ENCODE measurements at regions not wholly inside any gene's neighbourhood (a gene's known extent, or its start where the extent isn't known, plus 50 kb on each side); places are given as distances from the start of the nearest gene placed in this dataset.

- no peak for DNase-seq
These were observed 1152.9 kb upstream of the CDH6 start for GRCh38 chr5:30040488-30041118.

GRCh38 chr5:30039379-30039778, 1154.1 kb upstream of the CDH6 start:
- DNase-seq = no peak

- no peak for DNase-seq
These were observed 1158.6 kb upstream of the CDH6 start for GRCh38 chr5:30034870-30035269.

GRCh38 chr5:30030101-30030500, 1163.4 kb upstream of the CDH6 start:
- no peak for DNase-seq

- DNase-seq = no peak
These were observed 1191.7 kb upstream of the CDH6 start for GRCh38 chr5:30001826-30002225.

DNA sequence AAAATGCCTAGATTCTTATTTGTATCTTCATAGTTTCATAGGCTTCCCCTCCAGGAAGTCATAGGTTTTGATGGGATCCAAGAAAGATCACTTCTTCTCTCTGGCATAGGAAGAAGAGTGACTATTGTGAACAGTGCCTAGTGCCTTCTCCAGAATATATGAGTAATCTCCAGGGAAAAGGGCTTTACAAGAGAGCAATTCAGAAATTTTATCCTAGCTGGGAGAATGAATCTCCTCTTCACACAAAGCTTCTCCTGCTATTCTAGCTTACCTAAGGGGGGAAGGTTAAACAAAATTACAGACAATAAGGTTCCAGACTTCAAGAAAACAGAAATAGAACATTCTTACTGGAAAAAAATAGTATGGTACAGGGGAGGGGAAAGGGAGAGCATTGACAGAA, 1193.3 kb upstream of the CDH6 start:
- DNase-seq = no peak

DNA sequence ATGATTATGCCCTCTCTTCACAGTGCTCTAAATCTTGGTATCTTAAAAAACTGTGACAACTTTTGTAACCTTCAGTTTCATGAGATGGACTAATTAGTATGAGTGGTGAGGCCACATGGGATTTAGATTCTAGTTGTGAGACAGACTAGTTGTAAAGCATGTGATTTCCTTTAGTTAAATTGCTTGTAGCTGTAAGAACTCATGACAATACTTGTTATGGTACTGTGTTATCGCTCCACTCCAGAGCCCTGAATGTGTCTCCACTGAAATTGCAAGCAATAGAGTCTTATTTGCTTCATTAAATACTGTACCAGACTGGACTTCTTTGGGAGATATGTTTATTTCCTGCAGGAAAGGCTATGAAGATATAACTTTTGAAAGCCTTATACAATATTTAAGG, 1198.3 kb upstream of the CDH6 start:
- DNase-seq = no peak

GRCh38 chr5:29994519-29994918, 1199.0 kb upstream of the CDH6 start:
- no peak for DNase-seq

GRCh38 chr5:29993286-29993685, 1200.2 kb upstream of the CDH6 start:
- DNase-seq = no peak

GRCh38 chr5:29992248-29992647, 1201.2 kb upstream of the CDH6 start:
- DNase-seq = no peak

- no peak for DNase-seq
These were observed 1202.8 kb upstream of the CDH6 start for GRCh38 chr5:29990681-29991080.

DNA sequence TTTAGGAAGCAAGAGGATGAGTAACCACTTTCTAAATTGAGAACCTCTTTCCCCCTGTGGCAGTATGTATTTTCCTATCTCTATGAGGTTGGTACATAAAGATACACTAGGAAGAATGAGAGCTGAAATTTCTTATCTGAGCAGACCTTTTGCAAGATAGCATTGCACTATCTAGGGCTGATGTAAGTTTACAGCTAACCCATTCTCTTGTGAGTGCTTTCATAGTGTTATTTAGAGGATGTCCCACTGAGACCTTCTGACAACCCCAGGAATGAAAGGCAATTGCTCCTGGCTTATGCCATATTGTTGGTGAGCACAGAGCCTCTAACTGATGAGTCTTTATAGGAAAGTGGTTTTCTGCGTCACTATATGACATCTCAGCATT, 1209.3 kb upstream of the CDH6 start:
- no peak for DNase-seq

DNA sequence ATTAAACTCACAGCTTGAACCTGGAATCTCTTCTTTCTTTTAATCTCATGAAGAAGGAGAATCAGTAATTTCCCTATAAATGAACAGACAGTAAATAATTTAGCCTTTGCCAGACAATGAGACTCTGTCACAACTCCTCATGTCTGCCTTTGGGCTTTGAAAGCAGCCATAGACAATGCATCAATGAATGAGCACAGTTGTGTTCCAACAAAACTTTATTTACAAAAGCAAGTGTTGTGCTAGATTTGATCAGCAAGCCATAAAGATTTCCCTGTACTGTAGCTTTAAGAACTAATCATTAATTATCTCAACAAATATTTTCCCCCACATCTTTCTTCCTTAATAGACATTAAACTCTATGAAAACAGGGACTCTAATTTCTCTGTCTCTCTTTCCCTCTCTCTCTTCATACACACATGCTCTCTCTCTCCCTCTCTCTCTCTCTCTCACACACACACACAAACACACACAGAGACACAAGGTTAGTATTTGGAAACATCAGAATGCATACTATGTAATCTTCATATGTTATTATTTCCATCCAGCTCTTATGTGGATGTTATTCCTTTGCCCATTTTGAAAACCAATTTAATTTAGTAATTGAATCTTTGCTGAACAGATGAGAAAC, 1209.8 kb upstream of the CDH6 start:
- DNase-seq = no peak

GRCh38 chr5:29982457-29982856, 1211.0 kb upstream of the CDH6 start:
- DNase-seq = no peak

GRCh38 chr5:29972597-29972996, 1220.9 kb upstream of the CDH6 start:
- no peak for DNase-seq

GRCh38 chr5:29963956-29964355, 1229.5 kb upstream of the CDH6 start:
- no peak for DNase-seq

GRCh38 chr5:29960323-29960722, 1233.2 kb upstream of the CDH6 start:
- no peak for DNase-seq

- no peak for DNase-seq
These were observed 1242.9 kb upstream of the CDH6 start for GRCh38 chr5:29950416-29951145.

DNA sequence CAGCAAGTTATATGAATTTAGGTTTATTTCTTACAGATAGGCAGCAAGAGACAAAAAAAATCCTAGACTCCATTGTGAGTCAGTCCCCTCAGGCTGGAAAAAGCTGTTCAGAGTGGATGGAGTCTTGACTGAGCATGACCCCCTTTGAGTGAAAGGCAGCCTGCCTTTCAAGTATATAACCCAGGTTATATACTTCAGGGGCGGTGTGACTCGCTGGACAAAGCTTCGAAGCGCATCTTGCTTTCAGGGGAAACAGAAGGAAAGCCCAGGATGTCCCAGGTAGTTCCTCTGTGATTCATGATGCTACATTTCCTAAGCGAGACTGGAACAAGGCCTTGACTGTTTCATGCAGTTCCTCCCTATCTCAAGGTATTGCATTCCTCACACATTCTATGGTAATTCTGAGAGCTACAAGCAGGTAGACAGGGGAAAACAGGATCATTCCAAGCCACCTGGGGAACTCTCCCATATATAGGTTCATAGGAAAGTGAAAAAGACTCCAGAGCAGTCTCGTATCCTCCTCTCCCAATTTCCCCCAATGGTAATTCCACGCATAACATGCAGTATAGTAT, 1244.1 kb upstream of the CDH6 start:
- no peak for DNase-seq

GRCh38 chr5:29944327-29944726, 1249.2 kb upstream of the CDH6 start:
- DNase-seq = no peak

- DNase-seq = no peak
These were observed 1251.4 kb upstream of the CDH6 start for GRCh38 chr5:29942089-29942488.

- DNase-seq = no peak
These were observed 1253.5 kb upstream of the CDH6 start for GRCh38 chr5:29939988-29940387.

DNA sequence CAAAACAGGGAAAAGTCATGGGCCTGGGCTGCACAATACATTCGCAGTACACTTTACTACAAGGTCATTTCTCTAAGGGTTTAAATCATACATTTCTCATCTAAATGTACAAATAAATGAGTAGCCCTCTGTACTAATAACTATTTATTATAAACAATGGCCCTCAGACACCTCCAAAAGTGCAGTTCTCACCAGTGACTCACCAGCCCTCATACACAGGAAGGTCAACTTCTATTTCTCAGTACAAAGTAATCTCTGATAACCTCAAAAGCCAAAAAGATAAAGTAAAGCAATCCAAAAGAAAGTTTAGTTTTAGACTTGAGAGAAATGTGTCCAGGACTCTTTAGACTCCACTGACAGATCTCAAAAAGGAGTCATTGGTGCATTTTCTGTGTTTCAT, 1258.1 kb upstream of the CDH6 start:
- no peak for DNase-seq

DNA sequence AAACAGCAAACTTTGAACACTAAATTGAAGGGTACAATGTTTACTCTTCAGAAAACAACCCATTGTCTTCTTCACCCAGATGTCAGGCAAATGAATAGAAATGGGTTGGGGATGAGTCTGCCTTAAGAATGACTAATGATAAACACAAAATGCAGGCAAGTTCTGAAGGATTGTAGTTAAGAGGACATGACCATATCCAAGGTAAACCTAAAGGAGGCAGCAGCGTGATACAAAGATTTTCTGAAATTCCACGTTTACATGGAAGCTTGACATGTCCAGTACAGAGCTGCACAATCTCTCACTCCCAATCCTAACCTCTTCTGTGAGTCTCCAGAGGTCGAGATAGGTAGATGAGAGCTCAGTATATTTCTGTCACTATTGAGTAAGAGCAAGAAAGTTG, 1263.2 kb upstream of the CDH6 start:
- DNase-seq = no peak

Measured in T-helper 1 cell (primary cell).